ENCODE measurements at regions not wholly inside any gene's neighbourhood (a gene's known extent, or its start where the extent isn't known, plus 50 kb on each side); places are given as distances from the start of the nearest gene placed in this dataset.

DNA sequence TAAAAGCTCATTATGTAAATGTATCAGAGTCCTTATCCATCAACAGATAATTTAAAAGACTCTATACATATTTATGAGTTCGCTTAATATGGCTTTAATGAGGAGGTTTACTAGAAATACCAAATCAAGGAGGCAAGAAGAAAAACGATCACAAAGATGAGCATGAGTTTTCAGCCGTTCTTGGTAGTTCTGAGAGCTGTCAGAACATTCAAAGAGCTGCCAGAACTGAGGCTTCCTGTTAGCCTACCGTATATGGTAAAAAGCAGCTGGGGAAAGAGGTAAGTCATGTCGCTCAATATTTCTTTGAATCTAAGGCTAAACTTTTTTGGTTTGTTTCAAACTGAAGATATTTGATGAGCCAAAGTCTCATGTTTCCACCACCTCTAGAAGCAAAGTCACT is 115.3 kb upstream of the PLXNC1 start:
- no peaks in the 10 kb centered on the region for H3K36me3 Mint-ChIP-seq

DNA sequence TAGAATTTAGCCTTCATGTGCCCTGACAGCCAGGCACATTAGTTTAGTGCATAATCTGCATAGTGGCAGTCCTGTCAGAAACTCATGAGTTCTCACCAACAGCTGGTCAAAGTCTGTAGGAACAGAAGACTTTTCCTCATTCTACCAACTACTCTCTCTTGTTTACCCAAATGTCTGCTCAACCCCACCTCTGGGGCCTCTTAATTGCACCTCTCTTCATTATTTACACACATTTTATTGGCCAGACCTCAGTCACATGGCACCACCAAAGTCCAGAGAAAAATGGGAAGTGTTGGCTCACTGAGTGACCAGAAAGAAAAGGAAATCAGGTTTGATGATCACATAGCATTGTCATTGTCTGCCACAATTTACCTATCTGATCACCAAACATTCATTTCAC is 114.6 kb upstream of the PLXNC1 start:
- ATAC-seq = no peak
- peaks cover 6% of the 10 kb centered on the region for H3K4me1 Mint-ChIP-seq
- H3K4me3 Mint-ChIP-seq = no peak overlapping the region
- DNase-seq (ENCODE audit: low spot score in 2 of 2) = no peak
- H3K9me3 Mint-ChIP-seq = peaks cover 2% of the 10 kb centered on the region
- H3K27ac Mint-ChIP-seq = no peak overlapping the region
- H3K36me3 Mint-ChIP-seq = no peaks in the 10 kb centered on the region

More for the DNA sequence above, 115.3 kb upstream of the PLXNC1 start:
- DNase-seq (ENCODE audit: low spot score in 2 of 2) (no peak), ATAC-seq (no peak)
- no peaks in the 10 kb centered on the region for H3K9me3 Mint-ChIP-seq
- no peak overlapping the region for H3K27ac Mint-ChIP-seq
- peaks cover 6% of the 10 kb centered on the region for H3K4me1 Mint-ChIP-seq
- no peak overlapping the region for H3K4me3 Mint-ChIP-seq

DNA sequence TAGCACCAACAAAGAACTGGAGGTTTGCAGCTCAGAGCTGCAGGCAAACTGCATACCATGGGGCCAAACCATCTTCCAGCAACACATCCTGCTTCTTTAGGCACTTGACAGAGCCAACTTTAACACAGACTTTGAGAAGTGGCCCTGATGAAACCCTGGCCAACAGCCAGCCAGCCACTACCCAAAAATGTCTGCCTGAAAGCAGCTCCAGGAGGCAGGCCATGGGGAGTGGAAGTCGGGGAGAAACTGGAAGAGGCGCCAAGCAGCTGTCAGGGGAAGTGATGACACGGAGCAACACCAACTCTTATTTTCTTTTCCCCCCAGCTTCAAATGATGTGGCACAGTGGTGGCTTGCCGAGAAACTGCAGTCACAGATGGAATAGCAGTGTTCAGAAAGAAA is 110.9 kb upstream of the PLXNC1 start:
- DNase-seq (ENCODE audit: low spot score in 2 of 2) (no peak), ATAC-seq (no peak)
- no peaks in the 10 kb centered on the region for H3K36me3 Mint-ChIP-seq
- no peaks in the 10 kb centered on the region for H3K4me1 Mint-ChIP-seq
- H3K27ac Mint-ChIP-seq = no peak overlapping the region
- H3K4me3 Mint-ChIP-seq = no peak overlapping the region
- H3K9me3 Mint-ChIP-seq = peaks cover 2% of the 10 kb centered on the region

DNA sequence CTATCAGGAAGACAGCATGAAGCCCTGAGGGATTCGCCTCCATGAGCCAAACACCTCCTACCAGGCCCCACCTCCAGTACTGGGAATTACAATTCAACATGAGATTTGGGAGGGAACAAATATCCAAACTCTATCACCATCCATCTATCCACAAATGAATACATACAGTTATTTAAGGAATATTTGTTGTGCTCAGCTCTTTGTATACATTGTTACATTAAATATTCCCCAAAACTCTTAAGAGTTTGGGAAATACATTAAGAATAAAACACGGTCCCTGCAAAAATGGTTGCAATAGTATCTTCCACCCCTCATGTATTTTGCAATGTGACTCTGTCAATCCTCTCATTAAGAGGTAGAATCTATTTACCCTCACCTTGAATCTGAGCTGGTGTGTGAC is 109.8 kb upstream of the PLXNC1 start:
- no peaks in the 10 kb centered on the region for H3K4me1 Mint-ChIP-seq
- ATAC-seq (no peak), DNase-seq (ENCODE audit: low spot score in 2 of 2) (no peak)
- peaks cover 2% of the 10 kb centered on the region for H3K9me3 Mint-ChIP-seq
- H3K36me3 Mint-ChIP-seq = no peaks in the 10 kb centered on the region
- no peak overlapping the region for H3K4me3 Mint-ChIP-seq
- H3K27ac Mint-ChIP-seq = no peak overlapping the region

DNA sequence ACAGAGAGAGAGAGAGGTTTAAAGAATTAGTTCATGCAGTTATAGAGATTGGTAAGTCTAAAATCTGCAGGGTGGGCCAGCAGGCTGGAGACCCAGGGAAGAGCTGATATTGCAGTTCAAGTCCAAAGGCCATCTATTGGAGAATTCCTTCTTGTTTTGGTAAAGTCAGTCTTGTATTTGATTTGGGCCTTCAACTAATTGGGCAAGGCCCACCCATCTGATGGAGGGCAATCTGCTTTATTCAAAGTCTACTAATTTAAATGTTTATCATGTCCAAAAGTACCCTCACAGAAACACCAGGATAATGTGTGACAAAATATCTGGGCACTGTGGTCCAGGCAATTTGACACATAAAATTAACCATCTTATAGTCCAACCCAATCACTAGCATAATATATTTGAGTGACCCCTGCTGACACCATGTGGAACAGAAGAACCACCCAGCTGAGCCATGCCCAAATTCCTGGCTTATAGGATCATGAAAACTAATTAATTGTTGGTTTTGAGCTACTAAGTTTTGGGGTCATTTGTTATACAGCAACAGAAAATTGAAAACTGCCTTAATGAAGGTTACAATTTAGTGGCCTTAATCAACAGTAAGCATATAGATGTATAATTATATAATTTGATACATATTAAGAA is 109.1 kb upstream of the PLXNC1 start:
- Mint-ChIP-seq H3K27ac (no peak overlapping the region), H3K9me3 (peaks cover 2% of the 10 kb centered on the region), H3K4me3 (no peak overlapping the region), H3K4me1 (no peaks in the 10 kb centered on the region), H3K36me3 (no peaks in the 10 kb centered on the region)
- ATAC-seq (no peak), DNase-seq (ENCODE audit: low spot score in 2 of 2) (no peak)

DNA sequence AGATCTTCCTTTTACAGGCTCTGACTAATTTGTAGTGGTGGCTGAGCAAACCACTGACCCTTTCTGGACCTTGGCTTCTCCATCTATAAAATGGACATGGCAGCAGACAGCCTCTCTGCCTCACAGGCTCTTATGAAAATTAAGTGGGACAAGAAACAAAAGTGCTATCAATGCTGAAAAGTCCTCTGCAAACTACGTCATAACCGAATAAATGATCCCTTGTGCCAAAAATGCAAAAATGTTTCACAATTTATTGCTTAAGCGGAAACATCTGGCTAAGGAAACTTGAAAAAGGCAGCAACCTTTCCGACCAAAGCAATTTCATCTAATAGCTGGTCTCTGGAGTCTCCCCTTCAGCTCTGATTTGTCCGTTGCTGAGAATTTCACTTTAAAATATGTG is 108.5 kb upstream of the PLXNC1 start:
- peaks cover 2% of the 10 kb centered on the region for H3K9me3 Mint-ChIP-seq
- ATAC-seq (no peak), DNase-seq (ENCODE audit: low spot score in 2 of 2) (no peak)
- no peaks in the 10 kb centered on the region for H3K36me3 Mint-ChIP-seq
- H3K27ac Mint-ChIP-seq = no peak overlapping the region
- H3K4me1 Mint-ChIP-seq = no peaks in the 10 kb centered on the region
- no peak overlapping the region for H3K4me3 Mint-ChIP-seq

DNA sequence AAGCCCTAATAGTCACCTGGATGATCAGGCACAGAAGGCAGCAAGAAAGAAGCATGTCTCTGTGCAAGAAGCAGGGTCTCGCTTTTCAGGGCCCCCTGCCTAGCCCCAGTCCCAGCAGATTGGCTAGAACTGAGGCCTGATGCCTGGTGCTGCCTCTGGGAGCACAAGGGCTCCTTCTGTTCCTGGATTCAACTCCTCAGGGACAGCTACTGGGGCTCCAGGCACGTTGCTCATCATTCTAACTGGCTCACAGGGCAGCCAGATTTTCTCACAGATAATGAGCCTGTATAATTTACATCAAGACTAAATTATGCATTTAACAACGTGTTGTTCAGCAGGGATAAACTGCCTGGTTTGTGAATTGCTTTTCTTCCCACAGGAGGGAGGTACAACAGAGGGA is 106.5 kb upstream of the PLXNC1 start:
- ATAC-seq (no peak), DNase-seq (ENCODE audit: low spot score in 2 of 2) (no peak)
- Mint-ChIP-seq H3K4me1 (no peaks in the 10 kb centered on the region), H3K4me3 (no peak overlapping the region), H3K36me3 (no peaks in the 10 kb centered on the region), H3K9me3 (peaks cover 2% of the 10 kb centered on the region), H3K27ac (no peak overlapping the region)

DNA sequence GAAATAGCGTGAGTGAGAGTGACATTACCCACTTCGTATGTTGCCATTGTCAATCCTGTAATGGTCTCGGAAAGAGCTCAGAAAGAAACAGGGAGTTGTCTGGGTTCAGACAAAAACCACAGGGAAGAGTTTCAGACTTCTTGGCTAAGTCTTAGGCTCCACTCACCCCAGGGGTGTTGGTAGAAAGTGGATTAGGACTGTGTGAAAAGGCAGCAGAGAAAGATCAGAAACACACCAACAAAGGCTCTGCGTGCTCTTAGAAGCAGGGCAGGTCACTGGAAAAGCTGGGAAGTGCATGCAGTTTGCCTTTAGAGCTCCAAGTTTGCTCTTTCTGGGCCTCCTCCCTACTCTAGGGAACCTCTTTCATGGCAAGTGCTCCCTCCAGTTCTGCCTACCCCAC is 106.1 kb upstream of the PLXNC1 start:
- no peak overlapping the region for H3K27ac Mint-ChIP-seq
- H3K4me1 Mint-ChIP-seq = no peaks in the 10 kb centered on the region
- no peak overlapping the region for H3K4me3 Mint-ChIP-seq
- DNase-seq (ENCODE audit: low spot score in 2 of 2) = no peak
- H3K9me3 Mint-ChIP-seq = peaks cover 2% of the 10 kb centered on the region
- no peak for ATAC-seq
- no peaks in the 10 kb centered on the region for H3K36me3 Mint-ChIP-seq

DNA sequence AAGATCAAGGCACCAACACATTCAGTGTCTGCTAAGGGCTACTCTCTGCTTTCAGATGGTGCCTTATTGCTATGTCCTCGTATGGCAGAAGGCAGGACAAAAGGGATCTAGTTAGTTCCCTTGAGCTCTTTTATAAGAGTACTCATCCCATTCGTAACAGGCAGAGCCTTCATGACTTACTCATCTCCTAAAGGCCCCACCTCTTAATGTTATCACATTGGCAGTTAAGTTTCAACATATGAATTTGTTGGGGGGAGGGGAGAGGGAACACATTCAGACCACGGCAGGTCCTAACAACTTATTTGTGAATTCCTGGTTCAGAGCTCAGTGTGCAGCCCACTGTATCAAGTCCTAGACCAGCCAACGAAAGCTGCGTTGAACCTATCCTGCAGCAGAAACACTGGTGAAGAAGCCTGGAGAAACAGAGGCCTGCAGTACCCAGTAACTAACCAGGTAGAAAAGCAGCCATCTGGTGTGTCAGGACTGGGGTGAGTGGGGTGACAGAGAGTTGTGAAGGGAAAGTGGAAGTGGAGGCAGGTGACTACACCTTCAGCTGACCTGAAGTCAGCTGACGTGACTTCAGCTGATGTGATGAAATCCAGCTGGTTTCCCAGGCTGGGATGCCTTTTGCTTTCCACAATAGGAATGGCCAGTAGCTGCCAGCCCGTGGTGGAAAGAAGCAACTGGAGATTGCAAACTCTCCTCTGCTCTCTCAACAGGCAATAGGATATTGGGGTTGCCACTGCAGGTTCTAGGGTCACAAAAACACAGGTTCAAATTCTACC is 101.6 kb upstream of the PLXNC1 start:
- no peak for DNase-seq (ENCODE audit: low spot score in 2 of 2)

DNA sequence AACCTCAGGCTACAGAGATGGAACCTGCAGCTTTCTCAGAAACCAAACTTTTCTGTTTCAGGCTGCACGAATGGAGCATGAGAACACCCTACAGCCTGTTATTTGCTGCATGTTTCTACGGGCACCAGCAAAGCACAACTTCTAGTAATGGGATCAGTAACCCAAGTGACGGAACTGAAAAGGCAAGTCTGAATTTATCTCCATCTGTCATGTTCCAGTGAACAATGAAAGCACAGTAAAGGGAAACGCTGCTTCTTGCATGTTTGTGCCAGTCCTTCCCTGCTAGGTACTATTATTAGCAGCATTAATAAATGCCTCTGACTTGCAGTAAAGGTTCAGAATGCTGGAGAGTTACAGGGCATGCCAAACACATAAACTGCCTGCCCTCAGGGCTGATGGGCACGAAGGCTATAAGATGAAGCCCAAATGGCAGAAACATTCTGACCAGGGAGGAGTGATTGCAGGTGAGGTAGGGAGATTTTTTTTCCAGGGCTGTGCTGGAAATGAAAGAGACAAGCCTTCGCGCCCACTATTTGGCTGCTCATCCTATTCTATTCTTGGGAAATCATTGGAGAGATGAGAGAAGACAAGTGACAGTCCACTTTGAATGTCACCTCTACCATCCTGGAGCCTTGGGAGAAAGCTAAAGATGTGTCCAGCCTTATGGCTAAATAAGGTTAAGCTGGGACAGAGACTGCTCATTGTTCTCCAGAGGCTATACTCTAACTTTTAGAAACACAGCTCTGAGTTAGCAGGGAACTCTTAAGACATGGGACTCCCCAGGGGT is 100.4 kb upstream of the PLXNC1 start:
- H3K4me1 Mint-ChIP-seq = no peaks in the 10 kb centered on the region
- no peak for ATAC-seq
- H3K9me3 Mint-ChIP-seq = peaks cover 6% of the 10 kb centered on the region
- DNase-seq (ENCODE audit: low spot score in 2 of 2) = no peak
- H3K4me3 Mint-ChIP-seq = no peak overlapping the region
- H3K36me3 Mint-ChIP-seq = no peaks in the 10 kb centered on the region
- no peak overlapping the region for H3K27ac Mint-ChIP-seq

More for the DNA sequence above, 101.6 kb upstream of the PLXNC1 start:
- Mint-ChIP-seq H3K36me3 (no peaks in the 10 kb centered on the region), H3K4me1 (no peaks in the 10 kb centered on the region), H3K27ac (no peak overlapping the region), H3K4me3 (no peak overlapping the region), H3K9me3 (peaks cover 6% of the 10 kb centered on the region)
- no peak for ATAC-seq

DNA sequence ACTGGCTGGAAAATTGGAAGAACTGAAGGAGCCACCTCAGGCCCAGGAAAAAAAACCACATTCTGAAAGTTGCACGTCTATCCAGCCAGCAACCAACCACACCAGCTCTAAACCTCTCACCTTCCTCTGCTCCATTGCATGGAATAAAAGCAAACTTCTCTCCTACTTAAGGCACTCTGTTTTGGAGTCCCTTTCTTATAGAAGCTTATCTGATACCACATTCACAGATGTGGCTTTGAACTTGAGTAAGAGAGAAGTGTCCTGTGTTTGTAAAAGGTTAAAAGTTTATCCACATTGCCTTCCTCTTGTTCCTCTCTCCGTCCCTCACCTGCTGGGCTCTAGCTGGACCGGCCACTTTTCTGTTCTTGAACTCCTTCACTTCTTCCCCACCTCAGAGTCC is 99.6 kb upstream of the PLXNC1 start:
- H3K9me3 Mint-ChIP-seq = peaks cover 6% of the 10 kb centered on the region
- H3K27ac Mint-ChIP-seq = no peak overlapping the region
- no peak overlapping the region for H3K4me3 Mint-ChIP-seq
- no peaks in the 10 kb centered on the region for H3K36me3 Mint-ChIP-seq
- H3K4me1 Mint-ChIP-seq = no peaks in the 10 kb centered on the region
- DNase-seq (ENCODE audit: low spot score in 2 of 2) (no peak), ATAC-seq (no peak)

DNA sequence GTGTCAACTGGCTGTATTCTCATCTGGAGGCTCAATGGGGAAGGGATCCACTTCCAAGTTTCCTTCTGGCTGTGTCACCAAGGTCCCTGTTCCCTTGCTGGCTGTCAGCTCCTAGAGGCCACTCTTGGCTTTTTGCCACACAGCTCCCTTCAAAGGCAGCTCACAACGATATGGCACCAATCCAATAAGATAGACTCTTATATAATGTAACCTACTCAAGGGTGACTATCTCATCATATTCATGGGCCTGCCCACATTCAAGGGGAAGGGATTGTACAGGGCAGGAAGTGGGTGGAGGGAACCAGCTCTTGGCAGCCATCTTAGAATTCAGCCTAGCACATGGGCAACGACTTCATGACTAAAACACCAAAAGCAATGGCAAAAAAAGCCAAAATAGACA is 98.7 kb upstream of the PLXNC1 start:
- DNase-seq (ENCODE audit: low spot score in 2 of 2) (no peak), ATAC-seq (no peak)
- Mint-ChIP-seq H3K36me3 (no peaks in the 10 kb centered on the region), H3K4me1 (no peaks in the 10 kb centered on the region), H3K27ac (no peak overlapping the region), H3K4me3 (no peak overlapping the region), H3K9me3 (peaks cover 6% of the 10 kb centered on the region)

DNA sequence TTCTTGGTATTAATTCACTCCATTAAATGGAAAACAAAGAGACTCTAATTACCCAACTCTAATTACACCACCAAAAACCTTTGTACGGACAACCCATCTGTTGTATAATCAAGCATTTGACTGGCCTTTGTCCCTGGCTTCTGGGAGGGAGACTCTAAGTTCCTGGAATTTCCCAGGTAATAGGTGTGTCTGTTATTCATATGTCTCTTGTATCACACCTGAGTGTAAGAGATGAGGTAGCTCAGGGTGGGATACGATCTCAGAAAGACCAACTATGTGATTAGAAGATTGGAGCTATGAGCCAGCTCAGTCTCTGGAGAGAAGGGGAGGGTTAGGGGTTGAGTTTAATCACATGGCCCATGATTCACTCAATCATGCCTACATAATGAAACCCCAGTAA is 94.7 kb upstream of the PLXNC1 start:
- H3K27ac Mint-ChIP-seq = no peak overlapping the region
- ATAC-seq (no peak), DNase-seq (ENCODE audit: low spot score in 2 of 2) (no peak)

DNA sequence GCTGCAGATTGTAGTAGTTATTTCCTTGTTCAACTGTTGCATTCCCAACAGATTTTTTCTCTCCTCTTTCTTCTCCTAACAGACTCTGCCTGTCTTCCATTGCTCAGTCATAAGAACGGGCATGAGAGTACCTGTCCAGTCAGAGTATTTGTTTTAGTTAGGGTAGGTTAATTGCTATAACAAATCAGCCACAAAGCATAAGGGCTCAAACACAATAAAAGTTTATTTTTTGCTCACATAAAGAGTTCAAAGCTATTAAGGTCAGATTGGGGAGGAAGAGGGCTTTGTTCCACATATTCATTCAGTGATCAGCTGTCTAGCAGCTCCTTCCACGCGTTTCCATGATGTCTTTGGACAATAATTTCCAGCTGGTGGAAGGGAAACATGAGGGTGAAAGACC is 92.8 kb upstream of the PLXNC1 start:
- Mint-ChIP-seq H3K4me1 (no peaks in the 10 kb centered on the region), H3K36me3 (no peaks in the 10 kb centered on the region), H3K27ac (no peak overlapping the region), H3K9me3 (peaks cover 6% of the 10 kb centered on the region), H3K4me3 (no peak overlapping the region)
- ATAC-seq (no peak), DNase-seq (ENCODE audit: low spot score in 2 of 2) (no peak)

More for the DNA sequence above, 94.7 kb upstream of the PLXNC1 start:
- no peak overlapping the region for H3K4me3 Mint-ChIP-seq
- H3K4me1 Mint-ChIP-seq = no peaks in the 10 kb centered on the region
- no peaks in the 10 kb centered on the region for H3K36me3 Mint-ChIP-seq
- peaks cover 6% of the 10 kb centered on the region for H3K9me3 Mint-ChIP-seq

DNA sequence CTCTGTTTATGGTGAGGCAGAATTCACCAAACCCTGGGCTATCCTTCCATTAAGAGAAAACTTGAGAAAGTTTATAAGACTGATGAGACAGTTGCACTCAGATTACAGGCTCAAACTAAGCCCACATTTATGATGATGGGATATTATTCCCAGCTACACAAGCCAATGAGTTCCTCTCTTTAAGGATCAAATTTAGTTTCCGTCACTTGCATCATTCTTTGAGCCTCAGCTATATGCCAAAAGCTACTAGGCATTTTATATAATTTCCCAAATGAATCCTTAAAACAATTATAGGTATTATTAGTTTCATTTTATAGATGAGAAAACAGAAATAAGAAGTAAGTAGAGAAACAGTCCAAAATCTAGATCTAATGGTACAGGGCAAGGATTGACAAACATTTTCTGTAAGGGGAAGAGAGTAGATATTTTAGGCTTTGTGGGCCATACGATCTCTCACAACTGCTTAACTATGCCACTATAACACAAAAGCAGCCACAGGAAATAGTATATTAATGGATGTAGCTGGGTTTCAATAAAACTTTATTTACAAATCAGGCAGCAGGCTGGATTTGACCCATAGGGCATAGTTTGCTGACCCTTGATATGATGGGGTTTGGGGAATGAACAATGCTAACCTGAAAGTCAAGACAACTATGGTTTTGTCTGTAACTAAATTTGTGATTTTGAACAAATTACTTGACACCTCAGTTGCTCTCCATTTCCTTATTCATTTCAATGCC is 91.8 kb upstream of the PLXNC1 start:
- H3K4me3 Mint-ChIP-seq = no peak overlapping the region
- no peaks in the 10 kb centered on the region for H3K36me3 Mint-ChIP-seq
- DNase-seq (ENCODE audit: low spot score in 2 of 2) (no peak), ATAC-seq (no peak)
- no peak overlapping the region for H3K27ac Mint-ChIP-seq
- peaks cover 1% of the 10 kb centered on the region for H3K9me3 Mint-ChIP-seq
- H3K4me1 Mint-ChIP-seq = no peaks in the 10 kb centered on the region
